ENCODE measurements at regions not wholly inside any gene's neighbourhood (a gene's known extent, or its start where the extent isn't known, plus 50 kb on each side); places are given as distances from the start of the nearest gene placed in this dataset.

DNA sequence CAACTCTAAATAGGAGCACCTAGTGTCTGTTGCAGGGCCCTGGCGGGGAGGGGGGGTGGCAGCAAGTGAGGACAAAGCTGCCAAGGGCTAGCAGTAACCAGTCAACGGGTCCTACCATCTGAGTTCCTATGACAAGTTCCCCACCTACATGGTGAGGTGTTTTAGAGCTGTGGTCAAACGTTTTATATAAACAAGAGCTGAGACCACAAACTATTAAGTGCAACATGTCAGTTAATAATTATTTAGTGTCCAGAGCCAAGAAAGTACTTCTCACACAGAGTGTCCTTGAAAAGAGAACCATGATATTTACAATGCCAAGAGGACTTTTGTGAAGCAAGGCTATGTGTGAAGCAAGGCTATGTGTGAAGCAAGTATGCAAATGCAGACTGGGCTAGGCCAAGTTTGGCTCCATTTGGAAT, 434.7 kb downstream of the TNS3 start:
- H3K27me3 ChIP-seq (replicated peaks in 1 of 2; ENCODE audit: control insufficient read depth in 2 of 2, extremely low read depth in 1 of 2, insufficient read depth in 2 of 2, low read length in 1 of 2), result no peaks in the 10 kb centered on the region
- no peaks in the 10 kb centered on the region for H3K4me1 ChIP-seq (ENCODE audit: control insufficient read depth in 1 of 2, extremely low read depth in 1 of 2, insufficient read depth in 2 of 2, low read length in 2 of 2)
- H3K9me3 Mint-ChIP-seq, result peaks cover 0 to 3% (median 0%) of the 10 kb centered on the region in 3 donors
- H3K4me1 Mint-ChIP-seq, result no peaks in the 10 kb centered on the region
- no peaks in the 10 kb centered on the region for H3K9me3 ChIP-seq
- no peak for DNase-seq
- ChIA-PET CTCF (no interaction called here), POLR2A (no interaction called here)
- no peaks in the 10 kb centered on the region for H3K36me3 ChIP-seq (ENCODE audit: control insufficient read depth in 2 of 2, extremely low read depth in 1 of 2, insufficient read depth in 1 of 2, low read length in 1 of 2)
- H3K27me3 Mint-ChIP-seq, result peaks cover 2 to 17% of the 10 kb centered on the region in 2 donors
- no peak overlapping the region for H3K27ac ChIP-seq (ENCODE audit: low read length)
- H3K4me3 ChIP-seq (ENCODE audit: control insufficient read depth in 1 of 2, extremely low read depth in 1 of 2, low read length in 1 of 2), result no peak overlapping the region
- ATAC-seq (replicated peaks in 1 of 4), result no peak
- no peaks in the 10 kb centered on the region for H3K36me3 Mint-ChIP-seq
- no CpG with 5 or more reads among the region's 3 CpGs for WGBS (ENCODE audit: insufficient coverage)
- no peak overlapping the region for H3K27ac Mint-ChIP-seq
- H3K4me3 Mint-ChIP-seq, result no peak overlapping the region

DNA sequence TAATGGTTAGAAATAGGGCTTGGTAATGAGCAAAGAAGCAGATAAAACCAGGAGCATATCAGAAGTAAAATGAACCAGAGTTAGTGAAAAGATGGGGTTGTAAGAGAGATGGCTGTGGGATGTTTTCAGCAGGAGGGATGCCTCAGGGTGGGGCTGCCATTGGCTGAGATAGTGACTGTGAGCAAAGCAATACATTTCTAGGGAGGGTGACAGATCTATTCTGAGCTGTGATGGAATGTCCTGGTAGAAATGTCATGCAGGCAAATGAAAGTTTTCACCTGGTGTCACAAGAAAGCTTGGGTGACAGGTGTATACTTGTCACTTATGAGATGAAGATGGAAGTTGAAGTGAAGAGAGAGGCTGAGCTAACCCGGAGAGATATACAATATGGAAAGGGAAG, 435.9 kb downstream of the TNS3 start:
- no peak overlapping the region for H3K27ac Mint-ChIP-seq
- 100% methylated on average over 1 of the region's 1 CpG for whole genome bisulfite sequencing (ENCODE audit: insufficient coverage)
- Histone ChIP-seq H3K4me3 (ENCODE audit: control insufficient read depth in 1 of 2, extremely low read depth in 1 of 2, low read length in 1 of 2) (no peak overlapping the region), H3K27me3 (replicated peaks in 1 of 2; ENCODE audit: control insufficient read depth in 2 of 2, extremely low read depth in 1 of 2, insufficient read depth in 2 of 2, low read length in 1 of 2) (no peaks in the 10 kb centered on the region), H3K4me1 (ENCODE audit: control insufficient read depth in 1 of 2, extremely low read depth in 1 of 2, insufficient read depth in 2 of 2, low read length in 2 of 2) (no peaks in the 10 kb centered on the region), H3K9me3 (no peaks in the 10 kb centered on the region), H3K27ac (ENCODE audit: low read length) (no peak overlapping the region), H3K36me3 (ENCODE audit: control insufficient read depth in 2 of 2, extremely low read depth in 1 of 2, insufficient read depth in 1 of 2, low read length in 1 of 2) (no peaks in the 10 kb centered on the region)
- no peak overlapping the region for H3K4me3 Mint-ChIP-seq
- ChIA-PET CTCF (no interaction called here), POLR2A (no interaction called here)
- ATAC-seq (replicated peaks in 1 of 4) (no peak), DNase-seq (no peak)
- H3K27me3 Mint-ChIP-seq, result peaks cover 2 to 17% of the 10 kb centered on the region in 2 donors
- H3K4me1 Mint-ChIP-seq, result no peaks in the 10 kb centered on the region
- peaks cover 0 to 1% (median 0%) of the 10 kb centered on the region in 3 donors for H3K9me3 Mint-ChIP-seq
- no peaks in the 10 kb centered on the region for H3K36me3 Mint-ChIP-seq

DNA sequence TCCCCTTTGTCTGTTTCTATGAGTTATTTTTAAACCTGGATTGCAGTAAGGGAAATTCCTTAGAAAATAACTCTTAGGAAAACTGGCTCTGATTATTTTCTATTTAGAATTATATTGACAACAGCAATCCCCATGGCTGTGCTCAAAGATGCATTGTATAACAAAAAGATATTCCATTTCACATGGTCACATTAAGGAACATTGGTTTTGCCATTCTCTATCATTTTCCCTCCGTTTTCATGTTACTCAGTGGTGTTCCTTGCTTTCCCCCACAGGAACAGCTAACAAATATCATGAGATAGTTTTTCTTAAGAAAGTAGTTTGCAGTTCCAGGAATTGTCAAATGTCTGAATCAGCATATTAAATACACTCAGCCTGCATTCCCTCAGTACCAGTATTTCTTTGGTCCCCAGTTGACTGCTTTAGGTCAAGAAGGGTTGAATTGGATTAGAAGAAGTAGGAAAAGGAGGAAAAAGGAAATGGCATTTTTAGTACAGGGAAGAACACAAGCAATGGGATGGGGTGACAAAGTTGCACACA, 436.7 kb downstream of the TNS3 start:
- no CpG with 5 or more reads among the region's 1 CpG for WGBS (ENCODE audit: insufficient coverage)
- Histone ChIP-seq H3K9me3 (no peaks in the 10 kb centered on the region), H3K27ac (ENCODE audit: low read length) (no peak overlapping the region), H3K36me3 (ENCODE audit: control insufficient read depth in 2 of 2, extremely low read depth in 1 of 2, insufficient read depth in 1 of 2, low read length in 1 of 2) (no peaks in the 10 kb centered on the region), H3K27me3 (replicated peaks in 1 of 2; ENCODE audit: control insufficient read depth in 2 of 2, extremely low read depth in 1 of 2, insufficient read depth in 2 of 2, low read length in 1 of 2) (no peaks in the 10 kb centered on the region), H3K4me3 (ENCODE audit: control insufficient read depth in 1 of 2, extremely low read depth in 1 of 2, low read length in 1 of 2) (no peak overlapping the region), H3K4me1 (ENCODE audit: control insufficient read depth in 1 of 2, extremely low read depth in 1 of 2, insufficient read depth in 2 of 2, low read length in 2 of 2) (no peaks in the 10 kb centered on the region)
- peaks cover 2 to 17% of the 10 kb centered on the region in 2 donors for H3K27me3 Mint-ChIP-seq
- H3K4me3 Mint-ChIP-seq, result no peak overlapping the region
- H3K4me1 Mint-ChIP-seq, result no peaks in the 10 kb centered on the region
- H3K27ac Mint-ChIP-seq, result no peak overlapping the region
- H3K36me3 Mint-ChIP-seq, result no peaks in the 10 kb centered on the region
- H3K9me3 Mint-ChIP-seq, result no peaks in the 10 kb centered on the region
- POLR2A ChIA-PET, result no interaction called here
- CTCF ChIA-PET, result no interaction called here
- no peak for DNase-seq
- no peak for ATAC-seq (replicated peaks in 1 of 4)

DNA sequence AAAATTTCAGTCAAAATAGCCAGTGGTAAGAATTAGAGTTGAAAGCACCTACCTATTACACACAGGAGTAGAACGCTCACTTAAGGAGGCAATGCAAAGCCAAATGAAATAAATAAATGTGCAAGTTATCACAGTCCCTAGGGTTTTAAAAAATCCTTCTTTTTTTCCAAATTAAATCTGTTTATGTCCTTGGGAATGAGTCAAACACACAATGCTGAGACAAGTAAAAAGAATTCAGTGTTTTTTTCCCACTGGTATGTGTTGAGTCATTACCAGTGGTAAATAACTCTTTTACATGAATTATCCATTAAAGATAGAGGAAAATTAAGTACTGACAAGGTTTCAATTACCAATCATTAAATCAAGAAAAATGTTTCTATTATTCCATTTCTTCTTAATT, 438.6 kb downstream of the TNS3 start:
- peaks cover 2 to 27% of the 10 kb centered on the region in 2 donors for H3K27me3 Mint-ChIP-seq
- H3K27ac ChIP-seq (ENCODE audit: low read length), result no peak overlapping the region
- no peak for DNase-seq
- no peaks in the 10 kb centered on the region for H3K4me1 ChIP-seq (ENCODE audit: control insufficient read depth in 1 of 2, extremely low read depth in 1 of 2, insufficient read depth in 2 of 2, low read length in 2 of 2)
- H3K9me3 Mint-ChIP-seq, result no peaks in the 10 kb centered on the region
- WGBS (ENCODE audit: insufficient coverage), result no CpG with 5 or more reads among the region's 1 CpG
- POLR2A ChIA-PET, result no interaction called here
- no peak overlapping the region for H3K4me3 ChIP-seq (ENCODE audit: control insufficient read depth in 1 of 2, extremely low read depth in 1 of 2, low read length in 1 of 2)
- no peak for ATAC-seq (replicated peaks in 1 of 4)
- H3K36me3 ChIP-seq (ENCODE audit: control insufficient read depth in 2 of 2, extremely low read depth in 1 of 2, insufficient read depth in 1 of 2, low read length in 1 of 2), result no peaks in the 10 kb centered on the region
- no peaks in the 10 kb centered on the region for H3K9me3 ChIP-seq
- H3K27ac Mint-ChIP-seq, result no peak overlapping the region
- no peak overlapping the region for H3K4me3 Mint-ChIP-seq
- no peaks in the 10 kb centered on the region for H3K27me3 ChIP-seq (replicated peaks in 1 of 2; ENCODE audit: control insufficient read depth in 2 of 2, extremely low read depth in 1 of 2, insufficient read depth in 2 of 2, low read length in 1 of 2)
- no peaks in the 10 kb centered on the region for H3K4me1 Mint-ChIP-seq
- no peaks in the 10 kb centered on the region for H3K36me3 Mint-ChIP-seq
- CTCF ChIA-PET, result no interaction called here

DNA sequence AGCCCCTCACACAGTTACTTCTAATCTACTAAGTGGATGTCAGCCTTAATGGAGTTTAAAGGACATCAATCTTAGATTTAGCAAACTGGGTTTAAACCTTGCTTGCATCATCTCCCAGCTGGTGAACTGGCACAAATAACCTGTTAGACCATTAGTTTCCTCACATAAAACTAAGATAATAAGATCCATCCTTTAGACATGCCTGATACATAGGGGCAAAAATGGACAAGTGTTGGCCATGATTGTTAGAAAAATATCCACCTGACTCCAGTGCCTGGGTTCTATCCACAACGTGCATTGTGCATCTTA, 439.1 kb downstream of the TNS3 start:
- H3K4me3 ChIP-seq (ENCODE audit: control insufficient read depth in 1 of 2, extremely low read depth in 1 of 2, low read length in 1 of 2), result no peak overlapping the region
- no peak overlapping the region for H3K27ac ChIP-seq (ENCODE audit: low read length)
- no peaks in the 10 kb centered on the region for H3K36me3 ChIP-seq (ENCODE audit: control insufficient read depth in 2 of 2, extremely low read depth in 1 of 2, insufficient read depth in 1 of 2, low read length in 1 of 2)
- peaks cover 0 to 3% (median 0%) of the 10 kb centered on the region in 3 donors for H3K9me3 Mint-ChIP-seq
- H3K4me3 Mint-ChIP-seq, result no peak overlapping the region
- WGBS (ENCODE audit: insufficient coverage), result no CpG with 5 or more reads among the region's 1 CpG
- CTCF ChIA-PET, result no interaction called here
- no peaks in the 10 kb centered on the region for H3K36me3 Mint-ChIP-seq
- H3K4me1 ChIP-seq (ENCODE audit: control insufficient read depth in 1 of 2, extremely low read depth in 1 of 2, insufficient read depth in 2 of 2, low read length in 2 of 2), result no peaks in the 10 kb centered on the region
- H3K27ac Mint-ChIP-seq, result no peak overlapping the region
- no peaks in the 10 kb centered on the region for H3K27me3 ChIP-seq (replicated peaks in 1 of 2; ENCODE audit: control insufficient read depth in 2 of 2, extremely low read depth in 1 of 2, insufficient read depth in 2 of 2, low read length in 1 of 2)
- POLR2A ChIA-PET, result no interaction called here
- DNase-seq (no peak), ATAC-seq (replicated peaks in 1 of 4) (no peak)
- H3K27me3 Mint-ChIP-seq, result peaks cover 2 to 27% of the 10 kb centered on the region in 2 donors
- H3K4me1 Mint-ChIP-seq, result no peaks in the 10 kb centered on the region
- H3K9me3 ChIP-seq, result no peaks in the 10 kb centered on the region

DNA sequence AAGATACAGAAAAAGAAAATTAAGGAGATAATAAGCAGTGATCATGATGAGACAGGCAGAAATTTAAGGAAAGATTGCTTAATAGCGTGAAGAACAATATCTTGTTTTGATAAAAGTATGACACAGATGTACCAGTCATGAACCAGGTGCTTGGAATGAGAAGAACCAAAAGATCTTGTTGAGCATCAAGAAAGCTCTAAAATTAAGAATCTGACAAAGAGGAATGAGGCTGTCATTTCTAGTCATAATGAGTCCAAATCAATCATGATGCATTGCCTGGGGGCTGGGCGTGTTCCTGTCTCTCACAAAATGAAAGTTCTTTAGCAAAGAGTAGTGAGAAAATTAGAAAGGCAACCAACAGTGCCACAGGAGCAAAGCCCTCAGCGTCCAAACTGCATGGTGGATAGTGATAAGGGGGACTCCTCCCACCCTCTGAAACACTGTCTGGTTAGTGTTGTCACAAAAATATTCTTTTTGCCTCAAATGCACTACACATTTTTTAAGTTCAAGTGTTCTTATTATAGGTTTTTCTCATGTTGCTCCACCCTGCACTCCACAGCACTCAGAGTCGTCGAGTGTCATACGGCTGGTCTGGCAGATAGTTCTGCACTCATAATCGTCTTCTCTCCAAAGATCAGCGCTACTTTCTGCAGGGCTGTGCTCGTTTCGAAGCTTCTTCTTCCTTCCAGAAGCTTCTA, 439.6 kb downstream of the TNS3 start:
- ATAC-seq (replicated peaks in 1 of 4), result no peak
- no peak overlapping the region for H3K4me3 ChIP-seq (ENCODE audit: control insufficient read depth in 1 of 2, extremely low read depth in 1 of 2, low read length in 1 of 2)

DNA sequence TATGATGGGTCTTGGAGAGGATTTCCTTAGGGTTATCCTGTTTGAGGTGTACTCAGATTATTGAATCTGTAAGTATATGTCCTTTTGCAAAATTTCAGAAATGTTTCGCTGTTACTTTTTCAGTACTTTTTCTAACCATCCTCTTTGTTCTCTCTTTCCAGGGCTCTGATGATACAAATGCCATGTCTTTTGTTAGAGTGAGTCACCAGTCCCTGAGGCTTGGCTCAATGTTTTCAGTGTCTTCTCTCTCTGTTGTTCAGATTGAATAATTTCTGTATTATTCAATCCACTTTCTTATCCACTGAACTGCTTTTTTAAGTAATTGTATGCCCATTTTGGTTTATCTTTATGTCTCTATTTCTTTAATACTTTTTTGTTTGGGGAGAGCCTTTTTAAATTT, 449.4 kb downstream of the TNS3 start:
- no peaks in the 10 kb centered on the region for H3K9me3 ChIP-seq
- H3K27me3 ChIP-seq (replicated peaks in 1 of 2; ENCODE audit: control insufficient read depth in 2 of 2, extremely low read depth in 1 of 2, insufficient read depth in 2 of 2, low read length in 1 of 2), result no peaks in the 10 kb centered on the region
- DNase-seq (no peak), ATAC-seq (replicated peaks in 1 of 4) (no peak)
- no peaks in the 10 kb centered on the region for H3K4me1 ChIP-seq (ENCODE audit: control insufficient read depth in 1 of 2, extremely low read depth in 1 of 2, insufficient read depth in 2 of 2, low read length in 2 of 2)
- H3K4me1 Mint-ChIP-seq, result no peaks in the 10 kb centered on the region
- H3K27ac Mint-ChIP-seq, result no peak overlapping the region
- ChIA-PET POLR2A (no interaction called here), CTCF (no interaction called here)
- peaks cover 0 to 3% (median 0%) of the 10 kb centered on the region in 3 donors for H3K9me3 Mint-ChIP-seq
- H3K4me3 Mint-ChIP-seq, result no peak overlapping the region
- no peaks in the 10 kb centered on the region for H3K36me3 ChIP-seq (ENCODE audit: control insufficient read depth in 2 of 2, extremely low read depth in 1 of 2, insufficient read depth in 1 of 2, low read length in 1 of 2)
- no peak overlapping the region for H3K27ac ChIP-seq (ENCODE audit: low read length)
- H3K4me3 ChIP-seq (ENCODE audit: control insufficient read depth in 1 of 2, extremely low read depth in 1 of 2, low read length in 1 of 2), result no peak overlapping the region
- no CpG with 5 or more reads among the region's 1 CpG for WGBS (ENCODE audit: insufficient coverage)
- no peaks in the 10 kb centered on the region for H3K27me3 Mint-ChIP-seq
- no peaks in the 10 kb centered on the region for H3K36me3 Mint-ChIP-seq

More for the DNA sequence above, 439.6 kb downstream of the TNS3 start:
- H3K9me3 ChIP-seq, result no peaks in the 10 kb centered on the region
- no peak overlapping the region for H3K27ac ChIP-seq (ENCODE audit: low read length)
- H3K36me3 Mint-ChIP-seq, result no peaks in the 10 kb centered on the region
- H3K4me1 ChIP-seq (ENCODE audit: control insufficient read depth in 1 of 2, extremely low read depth in 1 of 2, insufficient read depth in 2 of 2, low read length in 2 of 2), result no peaks in the 10 kb centered on the region
- no peak overlapping the region for H3K4me3 Mint-ChIP-seq
- H3K27ac Mint-ChIP-seq, result no peak overlapping the region
- no peak for DNase-seq
- no peaks in the 10 kb centered on the region for H3K4me1 Mint-ChIP-seq
- H3K36me3 ChIP-seq (ENCODE audit: control insufficient read depth in 2 of 2, extremely low read depth in 1 of 2, insufficient read depth in 1 of 2, low read length in 1 of 2), result no peaks in the 10 kb centered on the region
- H3K9me3 Mint-ChIP-seq, result peaks cover 0 to 4% (median 0%) of the 10 kb centered on the region in 3 donors
- POLR2A ChIA-PET, result no interaction called here
- 76% methylated on average over 6 of the region's 10 CpGs for whole genome bisulfite sequencing (ENCODE audit: insufficient coverage)
- CTCF ChIA-PET, result no interaction called here
- H3K27me3 ChIP-seq (replicated peaks in 1 of 2; ENCODE audit: control insufficient read depth in 2 of 2, extremely low read depth in 1 of 2, insufficient read depth in 2 of 2, low read length in 1 of 2), result no peaks in the 10 kb centered on the region
- peaks cover 2 to 27% of the 10 kb centered on the region in 2 donors for H3K27me3 Mint-ChIP-seq

Measured in T-cell (primary cell).